K562 (cell line): ENCODE measurements at regions not wholly inside any gene's neighbourhood (a gene's known extent, or its start where the extent isn't known, plus 50 kb on each side); places are given as distances from the start of the nearest gene placed in this dataset.

Experiments
- ATAC-seq: fragments of 200-7000 bp; cut with Tn5 transposase; 3 replicates; pipeline ENCODE4 v1.9.1; 2020; ENCODE audit warnings: moderate library complexity
- BruUV-seq: library from RNA; stranded (reverse); fragments of 400-500 nt; replicated peaks from 2 replicates; lab custom pipeline; 2021; lab: Mats Ljungman, UMichigan
- CTCF ChIA-PET: fragments of 300-600 bp; formaldehyde crosslinking; extraction: SDS; loops from one replicate; lab custom pipeline; 2021; ENCODE audit warnings: low intra/inter-chr PET ratio; lab: Yijun Ruan, JAX
- POLR2A ChIA-PET: fragments of 300-600, 350-650 bp; sonication (Branson Sonifier 250); formaldehyde crosslinking; extraction: SDS; loops from one replicate; lab custom pipeline; 2021; ENCODE audit warnings: antibody characterized with exemption, inconsistent platforms; lab: Yijun Ruan, JAX
- DNase-seq, 4 experiments: peaks; one replicate each; pipeline versions ENCODE4 v3.0.0 to v3.0.0-alpha.2; 2011 to 2018; ENCODE audit warnings: low spot score in 3 of 4, mixed read lengths in 3 of 4; ENCODE audit errors: extremely low read depth in 1 of 4
- FAIRE-seq: peaks from 2 replicates; lab custom pipeline; 2011; peaks lifted over from hg19 to GRCh38; lab: Jason Lieb, UNC
- H2AFZ ChIP-seq: 2 replicates; pipeline ENCODE4 v1.6.0; 2011; ENCODE audit warnings: low read depth, low read length, control low read depth, inconsistent platforms
- H3K27ac ChIP-seq: fragments of 200-600 bp; 3 replicates; pipeline ENCODE4 v1.8.0; 2011; ENCODE audit warnings: low read depth, mild to moderate bottlenecking, control low read depth, inconsistent platforms, low read length, moderate library complexity, mixed read lengths; ENCODE audit errors: extremely low read depth
- H3K27me3 ChIP-seq, 2 experiments: fragments of 300-600 bp in 1 of 2; 2 replicates in 1 of 2; 3 replicates in 1 of 2; pipeline versions ENCODE4 v1.6.0 to v1.8.0; 2011; ENCODE audit warnings: inconsistent platforms in 2 of 2, low read length in 2 of 2, mild to moderate bottlenecking in 1 of 2, mixed read lengths in 1 of 2, moderate library complexity in 1 of 2; ENCODE audit not compliant: control insufficient read depth in 2 of 2, insufficient read depth in 2 of 2
- H3K36me3 ChIP-seq: fragments of 300-600 bp; 3 replicates; pipeline ENCODE4 v1.8.0; 2011; ENCODE audit warnings: mild to moderate bottlenecking, low read length, inconsistent platforms; ENCODE audit not compliant: control insufficient read depth, insufficient read depth
- H3K4me1 ChIP-seq, 2 experiments: fragments of 200-600 bp in 1 of 2; replicated peaks in 1 of 2; 2 replicates in 1 of 2; 3 replicates in 1 of 2; pipeline versions ENCODE4 v1.5.1 to v1.8.0; 2011; ENCODE audit warnings: inconsistent platforms in 2 of 2, low read length in 2 of 2, mild to moderate bottlenecking in 1 of 2, mixed read lengths in 1 of 2, moderate library complexity in 1 of 2; ENCODE audit not compliant: control insufficient read depth in 2 of 2, insufficient read depth in 2 of 2
- H3K4me2 ChIP-seq: 2 replicates; pipeline ENCODE4 v1.6.1; 2011; ENCODE audit warnings: low read length, control low read depth, inconsistent platforms, mixed read lengths; ENCODE audit not compliant: insufficient read depth
- H3K4me3 ChIP-seq: fragments of 200-600 bp; sonication (generic), shearing (Covaris generic); 2 replicates; pipeline ENCODE4 v1.5.1; 2016; ENCODE audit warnings: control low read depth, inconsistent platforms
- H3K79me2 ChIP-seq: fragments of 200-600 bp; 3 replicates; pipeline ENCODE4 v1.8.0; 2011; ENCODE audit warnings: low read length, inconsistent platforms; ENCODE audit not compliant: control insufficient read depth, insufficient read depth
- H3K9ac ChIP-seq, 2 experiments: 2 replicates each; pipeline versions ENCODE4 v1.6.0 to v1.6.1; 2011; ENCODE audit warnings: low read depth in 2 of 2, low read length in 2 of 2, control low read depth in 1 of 2, inconsistent platforms in 1 of 2, mild to moderate bottlenecking in 1 of 2, mixed read lengths in 1 of 2; ENCODE audit not compliant: insufficient read depth in 1 of 2
- H3K9me1 ChIP-seq: one replicate; pipeline ENCODE4 v1.6.0; 2011; ENCODE audit warnings: inconsistent platforms, mild to moderate bottlenecking, low read length, moderate library complexity; ENCODE audit not compliant: control insufficient read depth, insufficient read depth
- H3K9me3 ChIP-seq: replicated peaks from 2 replicates; pipeline ENCODE4 v1.5.1; 2011; ENCODE audit warnings: low read depth, low read length, inconsistent platforms; ENCODE audit not compliant: control insufficient read depth, insufficient read depth
- H4K20me1 ChIP-seq: replicated peaks from 2 replicates; pipeline ENCODE4 v1.6.1; 2011; ENCODE audit warnings: low read length, inconsistent platforms, mixed read lengths; ENCODE audit not compliant: control insufficient read depth, insufficient read depth
- ARID1B ChIP-seq: fragments of 450-650 bp; IDR thresholded peaks from 2 replicates; pipeline ENCODE4 v1.6.1; 2016; ENCODE audit warnings: antibody characterized with exemption, mild to moderate bottlenecking, inconsistent platforms
- BCLAF1 ChIP-seq, 2 experiments: fragments of 450-650 bp in 1 of 2; IDR thresholded peaks; 2 replicates each; pipeline ENCODE4 v1.6.1; 2011 to 2017; ENCODE audit warnings: low read depth in 2 of 2, antibody characterized with exemption in 1 of 2, borderline replicate concordance in 1 of 2, low read length in 1 of 2, mild to moderate bottlenecking in 1 of 2, mixed read lengths in 1 of 2; ENCODE audit not compliant: control insufficient read depth in 1 of 2
- CREM ChIP-seq: IDR thresholded peaks from 2 replicates; pipeline ENCODE4 v1.6.1; 2014; ENCODE audit warnings: antibody characterized with exemption, low read depth
- DEAF1 ChIP-seq: fragments of 450-650 bp; formaldehyde crosslinking; IDR thresholded peaks from 2 replicates; pipeline ENCODE4 v1.4.0; 2020; ENCODE audit warnings: mild to moderate bottlenecking, moderate library complexity
- MBD1 ChIP-seq: fragments of 250-450 bp; sonication (Bioruptor Pico); IDR thresholded peaks from 2 replicates; pipeline ENCODE4 v1.8.0; 2022; ENCODE audit warnings: inconsistent platforms
- ZBED1 ChIP-seq: IDR thresholded peaks from 2 replicates; pipeline ENCODE4 v1.6.1; 2014
- ZNF766 ChIP-seq: fragments of 200-800 bp; sonication (Bioruptor generic); conservative IDR thresholded peaks from 2 replicates; pipeline ENCODE4 v1.6.1; 2016; ENCODE audit warnings: missing genetic modification characterization, missing compliant biosample characterization
- ZNF79 ChIP-seq: fragments of 250-450 bp; sonication (Bioruptor Pico); IDR thresholded peaks from 2 replicates; pipeline ENCODE4 v1.4.0; 2020; ENCODE audit warnings: low read depth, mild to moderate bottlenecking, moderate library complexity
- WGBS: fragments of 100-300 bp; shearing (Covaris generic); methylation state at CpG from one replicate; pipeline ENCODE4 v1.1.6; 2016; ENCODE audit warnings: low coverage, mixed read lengths; ENCODE audit not compliant: insufficient coverage; ENCODE audit errors: missing lambda C conversion rate; 5-methylcytosine and 5-hydroxymethylcytosine counted together
- in situ Hi-C: fragments of 300-500 bp; cut with MboI; formaldehyde crosslinking; loops from 4 replicates; pipeline ENCODE4 v1.15.0; 2018; ENCODE audit warnings: inconsistent platforms, mixed read lengths
- intact Hi-C: fragments of 100-400 bp; cut with micrococcal nuclease; formaldehyde crosslinking; loops from 2 replicates; pipeline ENCODE4 v1.14.2; 2022

- Histone ChIP-seq H3K27ac (no peak overlapping the region), H3K4me2 (no peak overlapping the region), H2AFZ (no peak overlapping the region), H3K9me1 (no peaks in the 10 kb centered on the region), H3K36me3 (no peaks in the 10 kb centered on the region), H4K20me1 (no peaks in the 10 kb centered on the region), H3K79me2 (no peaks in the 10 kb centered on the region), H3K9me3 (no peaks in the 10 kb centered on the region), H3K4me1 (no peaks in the 10 kb centered on the region), H3K27me3 (peaks cover 2 to 42% of the 10 kb centered on the region in 2 experiments; a peak in 3 of 5 replicates), H3K9ac (no peak overlapping the region), H3K4me3 (no peak overlapping the region)
- ChIA-PET POLR2A (interaction anchor here (1.2 kb wide), 1 partner anchor 12 kb away, joined by 3 read pairs; no protein-coding TSS in a partner anchor), CTCF (no interaction called here)
- intact Hi-C loops = no loop called here
- ATAC-seq = no peak
- BruUV-seq = no TSS peak
- FAIRE-seq = no peak
- WGBS = 1% methylated on average over 15 of the region's 19 CpGs
- DNase-seq = no peak
- in situ Hi-C loops = no loop called here
- no peak for TF ChIP-seq CREM
- no peak for TF ChIP-seq ZBED1
- no peak for TF ChIP-seq ARID1B
- no peak for TF ChIP-seq BCLAF1 (IDR thresholded peaks at IDR 0.05; ENCODE audit: borderline replicate concordance in 1 of 2, control insufficient read depth in 1 of 2, low read depth in 2 of 2, low read length in 1 of 2)
- no peak for TF ChIP-seq MBD1 (CRISPR knock-in tag)
- TF ChIP-seq ZNF766 (CRISPR knock-in tag) = no peak
- TF ChIP-seq ZNF79 (CRISPR knock-in tag) = no peak
- no peak for TF ChIP-seq DEAF1 (CRISPR knock-in tag)
These were observed 131.0 kb upstream of the PPP2R2D start for GRCh38 chr10:131769571-131770410.
